Heart left ventricle (tissue), 13 donors: ENCODE measurements at regions not wholly inside any gene's neighbourhood (a gene's known extent, or its start where the extent isn't known, plus 50 kb on each side); places are given as distances from the start of the nearest gene placed in this dataset.

Experiments
- POLR2A ChIP-seq, 2 donors: fragments of 450-650 bp; IDR thresholded peaks; one replicate each; pipeline ENCODE4 v1.6.1; 2017; ENCODE audit warnings: antibody characterized with exemption in 2 of 2, mild to moderate bottlenecking in 2 of 2, moderate library complexity in 2 of 2
- TF ChIP-seq, protein P1 (sequence below), 12 donors: fragments of 200-600 bp; sonication (generic) in 4 of 12; IDR thresholded peaks; one replicate each; pipeline versions ENCODE4 v1.5.0 to v1.8.0; 2018 to 2022; ENCODE audit warnings: antibody characterized with exemption in 12 of 12, mild to moderate bottlenecking in 5 of 12
- donor health status: ischemic (EF 13 %, LVEDD 7.1; RV severe dilation, severe dysfunction).
- donor health status: DM: no; HTN: yes; CAD: no.
- donor health status: DM: no; HTN: no; CAD: no.
- donor health status: ischemic (EF 25% LVEDD 6.9; RV normal size, moderate dysfunction).
- donor health status: ischemic (EF 25% LVEDD 5.7; RV mildly dilated, moderate dysfunction).
- donor health status: ischemic (EF 35%, LVEDD 5.7; RV mildly dilated, moderate dysfunction).
- donor health status: nonischemic (EF 11% LVEDD 7.7; RV severe dilation, severe dysfunction).
- donor health status: DM: yes; HTN: yes; CAD: no.
- donor health status: PGD.
- donor health status: ischemic (EF 29% LVEDD 5.4; RV normal size, mild dysfunction).
- donor health status: nonischemic (EF 23%, LVEDD 6.1; RV moderate dilation, normal function).

DNA sequence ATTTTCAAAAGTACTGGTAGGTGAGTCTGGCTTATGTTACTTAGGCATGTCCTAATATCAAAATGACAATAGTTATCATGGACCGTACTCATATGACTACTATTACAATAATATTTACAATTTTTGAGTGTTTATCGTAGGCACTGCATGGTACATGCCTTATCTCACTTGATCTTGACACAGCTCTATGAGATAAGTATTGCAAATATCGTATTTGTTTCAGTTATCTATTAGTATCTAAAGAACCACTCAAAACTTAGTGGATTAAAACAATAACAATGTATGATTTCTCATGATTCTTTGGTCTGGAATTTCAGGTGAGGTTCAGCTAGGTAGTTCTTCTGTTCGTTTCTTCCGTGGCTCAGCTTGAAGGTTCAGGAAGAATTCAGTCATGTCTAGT is 59.7 kb upstream of the XCR1 start:
- no peak for TF ChIP-seq POLR2A (IDR thresholded peaks at IDR 0.05)
- TF ChIP-seq, protein P1, sequence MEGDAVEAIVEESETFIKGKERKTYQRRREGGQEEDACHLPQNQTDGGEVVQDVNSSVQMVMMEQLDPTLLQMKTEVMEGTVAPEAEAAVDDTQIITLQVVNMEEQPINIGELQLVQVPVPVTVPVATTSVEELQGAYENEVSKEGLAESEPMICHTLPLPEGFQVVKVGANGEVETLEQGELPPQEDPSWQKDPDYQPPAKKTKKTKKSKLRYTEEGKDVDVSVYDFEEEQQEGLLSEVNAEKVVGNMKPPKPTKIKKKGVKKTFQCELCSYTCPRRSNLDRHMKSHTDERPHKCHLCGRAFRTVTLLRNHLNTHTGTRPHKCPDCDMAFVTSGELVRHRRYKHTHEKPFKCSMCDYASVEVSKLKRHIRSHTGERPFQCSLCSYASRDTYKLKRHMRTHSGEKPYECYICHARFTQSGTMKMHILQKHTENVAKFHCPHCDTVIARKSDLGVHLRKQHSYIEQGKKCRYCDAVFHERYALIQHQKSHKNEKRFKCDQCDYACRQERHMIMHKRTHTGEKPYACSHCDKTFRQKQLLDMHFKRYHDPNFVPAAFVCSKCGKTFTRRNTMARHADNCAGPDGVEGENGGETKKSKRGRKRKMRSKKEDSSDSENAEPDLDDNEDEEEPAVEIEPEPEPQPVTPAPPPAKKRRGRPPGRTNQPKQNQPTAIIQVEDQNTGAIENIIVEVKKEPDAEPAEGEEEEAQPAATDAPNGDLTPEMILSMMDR (IDR thresholded peaks at IDR 0.05), result no peak
